Fibroblast of peridontal ligament (primary cell): ENCODE measurements at regions not wholly inside any gene's neighbourhood (a gene's known extent, or its start where the extent isn't known, plus 50 kb on each side); places are given as distances from the start of the nearest gene placed in this dataset.

Source experiments
- DNase-seq: peaks from one replicate; pipeline ENCODE4 v3.0.0-alpha.2; 2010; ENCODE audit errors: extremely low read depth

- no peak for DNase-seq
Measured at GRCh38 chr5:93320920-93321445, 260.0 kb downstream of the NR2F1-AS1 start.

DNA sequence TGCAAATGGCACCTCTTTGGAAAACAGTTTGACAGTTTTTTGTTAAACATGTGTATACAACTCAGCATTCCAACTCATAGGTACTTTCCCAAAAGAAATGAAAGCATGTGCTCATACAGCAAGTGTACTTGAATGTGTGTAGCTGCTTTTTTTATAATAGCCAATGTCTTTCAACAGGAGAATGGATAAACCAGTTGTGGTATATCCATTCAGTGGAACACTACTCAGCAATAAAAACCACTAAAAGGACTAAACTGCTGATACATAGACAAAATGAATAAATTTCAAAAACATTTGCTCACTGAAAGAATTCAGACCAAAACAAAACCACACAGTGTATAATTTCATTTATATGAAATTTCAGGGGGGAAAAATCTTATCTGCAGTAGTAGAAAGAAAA, 267.3 kb downstream of the NR2F1-AS1 start:
- DNase-seq: no peak

- peak; percentile 26 for DNase-seq
Measured at GRCh38 chr5:93311881-93312280, 269.1 kb downstream of the NR2F1-AS1 start.

DNA sequence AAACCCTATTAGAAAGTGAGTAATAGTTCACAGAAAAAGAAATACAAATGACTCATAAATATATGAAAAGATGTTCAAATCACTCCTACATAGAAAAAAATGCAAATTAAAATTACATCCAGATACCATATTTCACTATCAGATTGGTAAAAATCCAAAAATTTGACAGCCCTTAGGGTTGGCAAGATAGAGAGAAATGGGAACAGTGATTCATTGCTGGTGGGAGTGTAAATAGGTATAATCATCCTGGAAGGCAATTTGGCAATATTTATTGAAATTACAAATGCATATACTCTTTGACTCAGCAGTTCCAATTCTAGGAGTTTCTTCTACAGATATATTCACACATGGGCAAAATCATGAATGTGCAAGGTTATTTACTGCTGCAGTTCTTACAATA, 273.5 kb downstream of the NR2F1-AS1 start:
- DNase-seq: no peak

DNA sequence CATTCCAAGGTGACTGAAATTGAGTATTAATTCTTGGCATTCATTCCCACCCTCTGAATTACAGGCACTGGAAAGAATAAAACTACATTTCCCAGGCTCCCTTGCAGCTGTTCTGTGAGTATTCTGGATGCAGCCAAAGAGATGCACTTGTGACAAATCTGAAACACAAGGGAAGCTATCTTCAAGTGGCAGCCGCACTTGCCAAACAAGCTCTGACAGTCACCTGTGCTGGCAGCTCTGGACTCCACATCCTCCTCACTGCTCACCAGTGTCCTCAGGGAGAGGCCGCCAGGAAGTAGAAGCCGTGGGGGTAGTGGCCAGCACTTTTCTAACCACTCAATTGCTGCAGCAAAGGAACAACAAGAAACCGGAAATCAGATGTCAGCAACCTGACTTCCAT, 275.0 kb downstream of the NR2F1-AS1 start:
- no peak for DNase-seq

GRCh38 chr5:93304456-93305250, 276.4 kb downstream of the NR2F1-AS1 start:
- DNase-seq: no peak

DNA sequence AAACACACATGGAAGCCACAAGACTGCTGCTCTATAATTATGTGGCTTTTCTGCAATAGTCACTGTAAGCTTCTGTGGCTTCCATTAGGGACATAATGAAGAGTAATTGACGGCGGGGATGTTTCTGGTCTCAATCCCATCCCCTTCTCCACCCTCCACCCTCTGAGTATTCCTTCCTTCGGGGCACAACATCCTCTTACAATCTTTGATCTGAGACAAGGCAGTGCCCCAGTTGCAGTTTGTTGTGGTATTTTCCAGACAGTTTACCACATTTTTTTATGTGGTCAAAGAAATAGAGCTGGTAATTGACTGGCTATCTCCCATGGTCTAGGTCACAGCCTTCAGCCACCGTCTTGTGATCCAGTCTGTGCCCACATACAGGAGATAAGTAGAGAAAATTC, 277.7 kb downstream of the NR2F1-AS1 start:
- no peak for DNase-seq

- DNase-seq: no peak
Measured at GRCh38 chr5:93302711-93303110, 278.3 kb downstream of the NR2F1-AS1 start.

GRCh38 chr5:93300945-93301344, 280.1 kb downstream of the NR2F1-AS1 start:
- DNase-seq: no peak

- DNase-seq: no peak
Measured at GRCh38 chr5:93300309-93300923, 280.6 kb downstream of the NR2F1-AS1 start.

GRCh38 chr5:93299681-93300308, 281.2 kb downstream of the NR2F1-AS1 start:
- no peak for DNase-seq

DNA sequence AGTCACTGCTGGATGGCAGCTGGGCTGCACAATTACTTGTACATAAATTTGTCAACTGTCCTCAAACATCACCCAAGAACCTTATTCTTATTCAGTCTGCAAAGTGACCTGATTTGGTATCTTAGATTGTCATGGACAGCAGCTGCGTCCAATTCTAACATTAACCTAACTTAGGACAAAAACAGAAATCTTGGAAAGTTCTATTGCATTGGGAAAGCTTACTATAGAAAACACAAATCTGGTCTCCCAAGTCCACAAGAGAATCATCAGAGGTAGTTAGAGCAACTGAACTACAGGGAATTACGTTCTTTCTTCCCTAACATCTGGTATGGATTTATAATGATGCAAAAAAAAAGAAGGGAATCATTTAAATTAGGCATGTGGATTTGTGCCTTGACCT, 283.9 kb downstream of the NR2F1-AS1 start:
- DNase-seq: no peak

DNA sequence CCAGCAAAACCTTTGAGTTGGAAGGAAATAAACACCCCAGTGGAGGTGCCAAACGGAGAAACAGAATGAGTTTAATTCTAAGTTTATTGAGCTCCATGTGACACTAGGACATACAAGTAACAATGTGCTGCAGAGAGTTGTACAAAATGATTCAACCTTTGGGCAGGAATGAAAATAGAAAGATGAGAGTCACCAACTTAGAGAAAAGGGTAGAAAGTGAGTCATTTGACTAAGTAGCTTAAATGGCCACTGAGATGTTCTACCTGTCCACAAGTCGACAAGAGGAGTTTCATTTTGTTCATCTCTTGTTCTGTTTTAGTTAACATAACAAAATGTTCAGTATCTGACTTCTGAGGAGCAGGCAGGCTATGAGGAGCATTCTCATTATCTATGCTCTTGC, 284.7 kb downstream of the NR2F1-AS1 start:
- no peak for DNase-seq

- DNase-seq: no peak
Measured at GRCh38 chr5:93294996-93295395, 286.0 kb downstream of the NR2F1-AS1 start.

GRCh38 chr5:93294199-93294598, 286.8 kb downstream of the NR2F1-AS1 start:
- peak; percentile 62 for DNase-seq

GRCh38 chr5:93289942-93290341, 291.1 kb downstream of the NR2F1-AS1 start:
- no peak for DNase-seq

DNA sequence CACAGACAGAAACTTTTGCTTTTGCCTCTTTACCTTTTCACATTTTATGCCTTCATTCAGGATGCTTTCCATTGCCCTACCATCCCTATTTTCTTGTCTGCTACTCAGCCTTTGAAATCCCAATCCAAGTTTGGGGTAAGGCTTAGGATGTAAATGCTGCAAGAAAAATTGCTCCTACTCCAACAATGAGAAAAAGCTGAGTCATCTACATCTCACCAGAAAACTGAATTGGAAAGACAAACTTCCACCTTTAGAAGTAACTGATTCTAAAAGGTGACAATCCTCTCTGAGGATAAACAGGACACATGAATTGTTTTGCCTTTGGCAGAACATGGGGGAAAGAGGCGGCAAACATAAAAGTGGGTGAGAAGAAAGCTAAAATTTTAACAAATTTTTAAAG, 295.6 kb downstream of the NR2F1-AS1 start:
- no peak for DNase-seq

DNA sequence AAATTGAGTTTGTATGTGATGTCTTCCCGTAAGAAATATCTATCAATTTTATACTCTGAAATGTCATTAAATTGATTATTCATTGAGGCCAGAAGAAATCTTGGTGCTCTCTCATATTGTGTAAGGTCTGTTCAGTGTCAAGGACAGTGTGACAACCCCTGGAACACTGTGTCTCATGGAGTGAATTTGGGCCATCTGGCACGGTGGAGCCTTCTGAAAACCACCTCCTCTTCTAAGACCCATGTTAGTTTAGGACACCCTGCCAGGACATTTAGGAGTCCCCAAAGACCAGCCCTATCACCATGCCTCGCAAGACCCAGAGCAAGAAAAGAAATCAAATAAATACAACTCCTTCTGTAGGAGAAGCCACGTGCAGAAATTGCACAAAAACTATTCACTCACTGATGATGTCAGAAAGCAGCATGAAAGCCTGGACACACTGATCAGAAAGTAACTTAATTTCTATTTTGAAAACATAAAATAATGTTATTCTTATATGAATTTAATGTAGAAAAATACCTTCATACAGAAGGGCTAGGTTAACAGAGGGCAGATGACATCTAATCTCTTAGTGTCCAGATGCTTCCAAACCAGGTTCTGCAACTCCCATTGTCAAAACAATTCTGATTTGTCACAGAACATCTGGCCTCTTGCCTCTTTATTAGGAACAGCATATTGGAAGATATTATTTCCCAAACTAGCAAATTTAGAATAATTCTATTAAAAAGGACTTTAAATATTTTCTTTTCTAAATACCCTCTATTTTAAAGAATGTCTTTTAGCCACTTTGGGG, 298.8 kb downstream of the NR2F1-AS1 start:
- DNase-seq: no peak

DNA sequence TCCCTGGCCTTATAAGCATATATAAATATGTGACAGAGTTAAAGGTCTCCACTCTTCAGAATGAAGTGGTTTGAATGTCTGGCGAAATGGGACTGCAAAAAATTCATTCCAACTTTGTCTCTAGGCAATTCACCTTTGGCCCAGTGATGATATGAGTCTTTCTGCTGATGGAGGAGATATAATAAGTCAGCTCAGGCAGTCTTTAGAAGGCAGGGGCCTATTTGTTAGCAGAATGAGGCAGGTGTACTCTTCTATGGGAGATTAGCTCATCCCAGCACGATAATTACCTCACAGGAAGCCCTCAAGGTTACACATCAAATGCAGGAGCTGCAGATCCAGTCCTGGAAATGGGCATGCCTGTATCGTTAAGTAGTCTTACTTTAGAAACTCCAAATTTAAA, 300.5 kb downstream of the NR2F1-AS1 start:
- no peak for DNase-seq

GRCh38 chr5:93279296-93279963, 301.6 kb downstream of the NR2F1-AS1 start:
- DNase-seq: no peak

- no peak for DNase-seq
Measured at GRCh38 chr5:93278896-93279295, 302.1 kb downstream of the NR2F1-AS1 start.
